ENCODE measurements at regions not wholly inside any gene's neighbourhood (a gene's known extent, or its start where the extent isn't known, plus 50 kb on each side); places are given as distances from the start of the nearest gene placed in this dataset.
A peak's percentile ranks its signal among the peaks of the same experiment; 100 is the strongest.
"Not testable (repeated sequence)": the region's sequence is repeated elsewhere in the genome, so short reads cannot be mapped to it uniquely, and the experiment has no call there.

- Histone ChIP-seq H3K4me3 (no peak overlapping the region), H3K4me1 (no peaks in the 10 kb centered on the region), H3K27ac (no peak overlapping the region), H3K27me3 (no peaks in the 10 kb centered on the region), H3K36me3 (no peaks in the 10 kb centered on the region), H3K9me3 (replicated peaks) (no peaks in the 10 kb centered on the region)
- DNase-seq, result peak; percentile 13 to 50
Observed at GRCh38 chr6:91088515-91088914, 501.6 kb upstream of the MAP3K7 start.

GRCh38 chr6:91087908-91088307, 501.0 kb upstream of the MAP3K7 start:
- Histone ChIP-seq H3K27me3 (no peaks in the 10 kb centered on the region), H3K27ac (no peak overlapping the region), H3K9me3 (replicated peaks) (no peaks in the 10 kb centered on the region), H3K4me1 (0 out of 2 replicates have a peak, but pooled peaks cover under 1% of the 10 kb centered on the region), H3K36me3 (no peaks in the 10 kb centered on the region), H3K4me3 (no peak overlapping the region)
- DNase-seq, result peak in 1 of 2 experiments; percentile 36

GRCh38 chr6:91083211-91083610, 496.3 kb upstream of the MAP3K7 start:
- no peaks in the 10 kb centered on the region for H3K9me3 ChIP-seq (replicated peaks)
- H3K27ac ChIP-seq, result no peak overlapping the region
- no peak for DNase-seq
- H3K4me1 ChIP-seq, result peaks cover 11% of the 10 kb centered on the region; the same call in 1 of the 2 replicates
- H3K4me3 ChIP-seq, result no peak overlapping the region
- no peaks in the 10 kb centered on the region for H3K36me3 ChIP-seq
- H3K27me3 ChIP-seq, result no peaks in the 10 kb centered on the region

GRCh38 chr6:91082311-91082832, 495.5 kb upstream of the MAP3K7 start:
- H3K27me3 ChIP-seq, result no peaks in the 10 kb centered on the region
- peaks cover 11% of the 10 kb centered on the region; the same call in 1 of the 2 replicates for H3K4me1 ChIP-seq
- H3K27ac ChIP-seq, result peak overlapping the region; percentile 1; the same call in 1 of the 2 replicates
- peak; percentile 26 to 39 for DNase-seq
- H3K36me3 ChIP-seq, result no peaks in the 10 kb centered on the region
- H3K4me3 ChIP-seq, result no peak overlapping the region
- no peaks in the 10 kb centered on the region for H3K9me3 ChIP-seq (replicated peaks)

- Histone ChIP-seq H3K9me3 (replicated peaks) (no peaks in the 10 kb centered on the region), H3K27me3 (no peaks in the 10 kb centered on the region), H3K4me3 (no peak overlapping the region), H3K4me1 (peaks cover 11% of the 10 kb centered on the region; the same call in 1 of the 2 replicates), H3K27ac (peak overlapping the region; percentile 1; the same call in 1 of the 2 replicates), H3K36me3 (no peaks in the 10 kb centered on the region)
- DNase-seq, result peak; percentile 29 to 87
Observed at GRCh38 chr6:91081452-91082067, 494.7 kb upstream of the MAP3K7 start.

- Histone ChIP-seq H3K27me3 (no peaks in the 10 kb centered on the region), H3K36me3 (no peaks in the 10 kb centered on the region), H3K4me1 (peaks cover 11% of the 10 kb centered on the region; the same call in 1 of the 2 replicates), H3K27ac (no peak overlapping the region), H3K9me3 (replicated peaks) (no peaks in the 10 kb centered on the region), H3K4me3 (no peak overlapping the region)
- no peak for DNase-seq
Observed at GRCh38 chr6:91080871-91081270, 494.0 kb upstream of the MAP3K7 start.

- peak; percentile 35 to 51 for DNase-seq
Observed at GRCh38 chr6:91079969-91080368, 493.1 kb upstream of the MAP3K7 start.

GRCh38 chr6:91075244-91075976, 488.5 kb upstream of the MAP3K7 start:
- Histone ChIP-seq H3K27ac (no peak overlapping the region), H3K9me3 (replicated peaks) (no peaks in the 10 kb centered on the region), H3K36me3 (no peaks in the 10 kb centered on the region), H3K4me1 (no peaks in the 10 kb centered on the region), H3K4me3 (no peak overlapping the region), H3K27me3 (no peaks in the 10 kb centered on the region)
- peak in 1 of 2 experiments; percentile 28 for DNase-seq

More at GRCh38 chr6:91079969-91080368, 493.1 kb upstream of the MAP3K7 start:
- peaks cover 11% of the 10 kb centered on the region; the same call in 1 of the 2 replicates for H3K4me1 ChIP-seq
- no peaks in the 10 kb centered on the region for H3K9me3 ChIP-seq (replicated peaks)
- no peak overlapping the region for H3K27ac ChIP-seq
- H3K27me3 ChIP-seq, result no peaks in the 10 kb centered on the region
- H3K4me3 ChIP-seq, result no peak overlapping the region
- no peaks in the 10 kb centered on the region for H3K36me3 ChIP-seq

- no peak overlapping the region for H3K27ac ChIP-seq
- H3K4me1 ChIP-seq, result no peaks in the 10 kb centered on the region
- H3K4me3 ChIP-seq, result no peak overlapping the region
- no peak for DNase-seq
- peaks cover 9% of the 10 kb centered on the region for H3K9me3 ChIP-seq (replicated peaks)
- H3K27me3 ChIP-seq, result no peaks in the 10 kb centered on the region
- peaks cover 5% of the 10 kb centered on the region; the same call in 1 of the 2 replicates for H3K36me3 ChIP-seq
Observed at GRCh38 chr6:91063362-91063761, 476.5 kb upstream of the MAP3K7 start.

GRCh38 chr6:91057689-91058088, 470.8 kb upstream of the MAP3K7 start:
- no peaks in the 10 kb centered on the region for H3K36me3 ChIP-seq
- no peak overlapping the region for H3K27ac ChIP-seq
- no peaks in the 10 kb centered on the region for H3K4me1 ChIP-seq
- H3K4me3 ChIP-seq, result no peak overlapping the region
- H3K27me3 ChIP-seq, result no peaks in the 10 kb centered on the region
- H3K9me3 ChIP-seq (replicated peaks), result peaks cover under 1% of the 10 kb centered on the region; the same call in 1 of the 2 replicates
- no peak for DNase-seq

- Histone ChIP-seq H3K4me3 (no peak overlapping the region), H3K27ac (no peak overlapping the region), H3K9me3 (replicated peaks) (no peaks in the 10 kb centered on the region), H3K36me3 (no peaks in the 10 kb centered on the region), H3K4me1 (no peaks in the 10 kb centered on the region), H3K27me3 (no peaks in the 10 kb centered on the region)
- no peak for DNase-seq
Observed at GRCh38 chr6:91055959-91056358, 469.1 kb upstream of the MAP3K7 start.

GRCh38 chr6:91052473-91053450, 465.9 kb upstream of the MAP3K7 start:
- peak overlapping the region; percentile 55 for H3K4me3 ChIP-seq
- H3K9me3 ChIP-seq (replicated peaks); H3K4me1 ChIP-seq; H3K27me3 ChIP-seq; H3K36me3 ChIP-seq: not testable (repeated sequence)
- DNase-seq, result peak in 1 of 2 experiments; percentile 62
- H3K27ac ChIP-seq, result peak overlapping the region; percentile 56

- peak; percentile 47 to 70 for DNase-seq
- Histone ChIP-seq H3K27me3 (no peaks in the 10 kb centered on the region), H3K27ac (peak overlapping the region; percentile 16; the same call in 1 of the 2 replicates), H3K9me3 (replicated peaks) (no peaks in the 10 kb centered on the region), H3K4me1 (peaks cover 11% of the 10 kb centered on the region), H3K4me3 (no peak overlapping the region), H3K36me3 (no peaks in the 10 kb centered on the region)
Observed at GRCh38 chr6:91045161-91045560, 458.3 kb upstream of the MAP3K7 start.

GRCh38 chr6:91043751-91044150, 456.9 kb upstream of the MAP3K7 start:
- no peaks in the 10 kb centered on the region for H3K36me3 ChIP-seq
- no peaks in the 10 kb centered on the region for H3K27me3 ChIP-seq
- no peak overlapping the region for H3K27ac ChIP-seq
- no peak for DNase-seq
- H3K4me3 ChIP-seq, result no peak overlapping the region
- peaks cover 11% of the 10 kb centered on the region for H3K4me1 ChIP-seq
- H3K9me3 ChIP-seq (replicated peaks), result no peaks in the 10 kb centered on the region
